Body of pancreas (tissue), 4 donors: ENCODE measurements at regions not wholly inside any gene's neighbourhood (a gene's known extent, or its start where the extent isn't known, plus 50 kb on each side); places are given as distances from the start of the nearest gene placed in this dataset.

Experiments used
- CTCF ChIP-seq, 7 experiments: fragments of 450-650 bp in 4 of 7; fragments of 200-600 bp in 3 of 7; sonication (generic) in 3 of 7; IDR thresholded peaks; one replicate each; pipeline ENCODE4 v1.5.1; 2016 to 2019; ENCODE audit warnings: antibody characterized with exemption in 7 of 7
- POLR2A ChIP-seq, 3 donors: fragments of 450-650 bp; IDR thresholded peaks; one replicate each; pipeline ENCODE4 v1.6.1; 2016; ENCODE audit warnings: antibody characterized with exemption in 3 of 3, mild to moderate bottlenecking in 2 of 3

GRCh38 chr1:168875831-168876230 lies 146.8 kb upstream of the DPT start:
- TF ChIP-seq CTCF (IDR thresholded peaks at IDR 0.05) (no peak), POLR2A (IDR thresholded peaks at IDR 0.05) (no peak)
